Hindlimb muscle (tissue), 1 donor: ENCODE measurements at regions not wholly inside any gene's neighbourhood (a gene's known extent, or its start where the extent isn't known, plus 50 kb on each side); places are given as distances from the start of the nearest gene placed in this dataset.

Experiments used
- DNase-seq: peaks from one replicate; pipeline ENCODE4 v3.0.0-alpha.2; 2013

GRCh38 chrX:98380106-98380505, 1496.4 kb downstream of the RPA4 start:
- DNase-seq, result no peak

DNA sequence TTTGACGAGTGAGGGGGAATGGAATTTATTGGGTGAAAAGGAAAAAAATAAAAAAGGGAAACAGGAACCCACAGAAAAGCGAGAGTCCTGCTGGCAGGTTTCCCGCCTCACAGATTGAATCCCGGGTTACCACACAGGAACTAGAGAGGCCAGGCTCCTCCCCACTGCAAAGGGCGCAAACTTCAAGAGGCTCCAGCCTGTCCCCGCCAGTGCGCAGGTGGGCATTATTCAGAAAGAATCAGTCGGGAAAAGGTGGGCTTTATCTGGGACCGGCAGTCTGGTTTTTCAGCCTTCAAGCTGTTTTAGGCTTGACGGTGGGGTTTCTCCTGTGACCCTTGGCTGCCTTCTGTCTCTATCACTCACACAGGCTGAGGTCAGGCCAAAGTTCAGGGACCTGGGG, 1496.8 kb downstream of the RPA4 start:
- no peak for DNase-seq

DNA sequence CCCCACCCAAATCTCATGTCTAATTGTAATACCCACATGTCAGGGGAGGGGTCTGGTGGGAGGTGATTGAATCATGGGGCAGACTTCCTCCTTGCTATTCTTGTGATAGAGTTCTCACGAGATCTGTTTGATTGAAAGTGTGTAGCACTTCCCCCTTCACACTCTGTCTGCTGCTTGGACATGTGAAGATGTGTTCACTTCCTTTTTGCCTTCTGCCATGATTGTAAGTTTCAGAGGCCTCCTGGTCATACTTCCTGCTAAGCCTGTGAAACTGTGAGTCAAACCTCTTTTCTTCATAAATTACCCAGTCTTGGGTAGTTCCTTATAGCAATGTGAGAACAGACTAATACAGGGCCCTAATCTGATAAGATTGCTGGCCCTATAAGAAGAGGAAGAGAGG, 1514.8 kb downstream of the RPA4 start:
- DNase-seq, result no peak

DNA sequence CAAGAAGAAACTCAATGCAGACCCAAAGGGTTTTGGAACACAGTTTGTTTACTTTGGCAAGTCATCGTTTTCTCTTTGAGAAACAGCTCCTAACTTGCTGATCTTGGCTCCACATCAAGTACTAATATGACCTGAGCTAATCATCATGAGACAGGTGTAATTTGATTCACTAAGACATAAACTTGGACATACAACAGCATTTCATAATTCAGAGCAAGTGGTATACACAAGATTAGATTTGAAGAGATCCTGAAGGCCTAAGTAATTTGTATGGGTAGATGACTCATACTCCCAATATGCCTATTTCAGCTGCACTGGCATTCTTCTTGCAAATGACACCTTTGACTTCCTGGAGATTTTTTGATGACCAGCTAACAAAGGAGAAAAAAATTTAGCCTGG, 1521.7 kb downstream of the RPA4 start:
- DNase-seq, result no peak

- DNase-seq, result no peak
Observed at GRCh38 chrX:98407584-98407983, 1523.9 kb downstream of the RPA4 start.

GRCh38 chrX:98409867-98410266, 1526.2 kb downstream of the RPA4 start:
- no peak for DNase-seq

GRCh38 chrX:98412058-98412457, 1528.3 kb downstream of the RPA4 start:
- no peak for DNase-seq

- no peak for DNase-seq
Observed at GRCh38 chrX:98422536-98422935, 1538.8 kb downstream of the RPA4 start.

DNA sequence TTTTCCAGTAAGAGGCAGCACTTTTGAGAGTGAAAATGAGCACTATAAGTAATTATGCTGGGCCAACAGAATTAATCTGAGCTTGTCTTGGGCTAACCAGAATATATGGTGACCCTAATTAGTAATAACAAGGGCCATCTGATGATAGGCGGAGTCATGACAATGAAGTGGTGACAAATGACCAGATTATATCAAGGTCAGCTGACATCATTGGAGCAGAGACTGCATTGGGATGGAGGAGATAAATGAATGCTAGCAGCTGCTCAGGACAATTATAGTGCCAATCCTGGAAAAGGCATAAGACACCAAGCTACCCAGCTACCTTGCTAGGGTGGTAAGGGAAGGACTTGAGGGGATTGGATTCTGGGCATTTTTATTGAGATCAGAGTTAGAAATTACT, 1548.7 kb downstream of the RPA4 start:
- DNase-seq, result no peak

GRCh38 chrX:98448524-98448923, 1564.8 kb downstream of the RPA4 start:
- DNase-seq, result no peak

DNA sequence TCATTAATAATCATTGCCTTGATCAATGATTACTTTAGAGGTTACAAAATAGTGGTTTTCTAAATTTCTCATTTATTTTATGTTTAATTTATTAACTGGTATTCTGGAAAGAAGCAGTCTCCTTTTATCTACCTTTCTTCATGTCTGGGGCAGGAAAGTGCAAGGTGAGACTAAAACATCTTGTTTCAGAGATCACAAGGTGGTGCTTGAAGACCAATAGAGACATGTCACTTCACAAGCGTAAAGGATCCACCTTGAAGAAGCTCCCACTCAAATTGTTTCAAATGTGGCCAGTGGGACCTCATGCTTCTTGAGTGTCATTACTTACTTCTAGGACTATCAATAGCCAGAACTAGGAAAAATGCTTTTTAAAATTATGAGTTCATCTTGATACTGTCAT, 1568.7 kb downstream of the RPA4 start:
- no peak for DNase-seq

DNA sequence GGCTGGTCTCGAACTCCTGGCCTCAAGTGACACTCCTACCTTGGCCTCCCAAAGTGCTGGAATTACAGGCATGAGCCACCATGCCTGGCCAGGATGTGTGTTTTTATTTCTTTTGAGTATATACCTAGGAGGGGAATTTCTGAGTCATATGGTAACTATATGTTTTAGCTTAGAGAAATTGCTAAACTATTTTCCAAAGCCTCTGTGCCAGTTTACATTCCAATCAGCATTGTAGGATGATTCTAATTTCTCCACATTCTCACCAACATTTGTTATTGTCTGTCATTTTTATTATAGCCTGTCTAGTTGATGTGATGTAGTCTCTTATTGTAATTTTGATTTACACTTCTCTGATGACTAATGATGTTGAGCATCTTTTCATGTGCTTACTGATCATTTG, 1576.0 kb downstream of the RPA4 start:
- DNase-seq, result no peak

DNA sequence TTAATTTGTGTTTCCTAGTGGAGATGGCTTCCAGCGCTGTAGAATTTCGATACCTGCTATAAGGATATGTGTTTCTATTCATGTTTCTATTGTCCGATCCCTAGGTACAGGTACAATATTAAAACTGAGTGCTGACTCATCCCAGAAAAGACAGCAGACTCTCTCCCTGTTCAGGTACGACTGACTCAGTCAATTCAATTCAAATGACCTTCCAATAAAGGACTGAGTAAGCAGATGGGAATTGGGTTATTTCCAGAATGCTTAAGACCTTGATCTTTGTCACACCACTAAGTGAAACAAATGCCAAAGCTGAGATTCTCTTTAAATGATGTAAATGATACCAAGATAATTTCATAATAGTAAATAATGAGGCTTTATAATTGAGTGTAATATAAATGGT, 1596.9 kb downstream of the RPA4 start:
- no peak for DNase-seq

- no peak for DNase-seq
Observed at GRCh38 chrX:98481636-98482035, 1597.9 kb downstream of the RPA4 start.

GRCh38 chrX:98490670-98491069, 1607.0 kb downstream of the RPA4 start:
- DNase-seq, result no peak

DNA sequence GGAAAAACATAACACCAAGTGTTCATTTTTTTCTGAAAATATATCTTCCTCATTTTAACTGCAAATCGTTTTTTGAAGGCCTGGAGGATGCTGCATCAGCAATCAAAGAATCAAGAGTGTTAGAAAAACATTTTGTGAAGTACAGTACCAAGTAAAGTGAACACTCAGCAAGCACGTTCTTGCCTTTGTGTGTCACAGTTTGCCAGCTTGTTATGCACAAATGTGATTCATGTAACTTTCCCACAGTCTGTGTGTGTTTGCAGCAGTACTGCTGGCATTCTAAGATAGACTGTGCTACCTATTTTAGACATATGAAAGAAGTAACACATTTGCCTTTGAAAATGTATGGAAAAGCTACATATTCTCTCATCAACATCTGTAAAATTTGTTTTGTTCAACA, 1617.7 kb downstream of the RPA4 start:
- no peak for DNase-seq

GRCh38 chrX:98506907-98507306, 1623.2 kb downstream of the RPA4 start:
- no peak for DNase-seq

DNA sequence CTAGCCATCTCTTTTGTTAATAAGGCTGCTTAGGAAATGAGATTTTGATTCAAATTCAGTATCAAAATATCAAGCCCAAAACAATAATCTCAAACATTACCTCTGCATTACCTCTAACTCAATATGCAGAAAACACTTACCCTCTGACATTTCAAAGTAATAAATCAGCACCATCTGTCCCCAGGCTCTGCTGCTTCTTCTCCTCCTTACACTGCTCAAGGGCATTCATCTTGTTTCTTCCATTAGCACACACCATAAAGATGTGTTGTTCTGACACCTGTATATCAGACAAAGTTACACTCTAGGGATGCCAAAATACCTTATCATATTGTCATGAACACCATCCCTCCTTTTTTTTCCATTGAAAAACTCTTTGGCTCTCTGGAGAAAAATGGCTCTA, 1630.3 kb downstream of the RPA4 start:
- DNase-seq, result no peak

DNA sequence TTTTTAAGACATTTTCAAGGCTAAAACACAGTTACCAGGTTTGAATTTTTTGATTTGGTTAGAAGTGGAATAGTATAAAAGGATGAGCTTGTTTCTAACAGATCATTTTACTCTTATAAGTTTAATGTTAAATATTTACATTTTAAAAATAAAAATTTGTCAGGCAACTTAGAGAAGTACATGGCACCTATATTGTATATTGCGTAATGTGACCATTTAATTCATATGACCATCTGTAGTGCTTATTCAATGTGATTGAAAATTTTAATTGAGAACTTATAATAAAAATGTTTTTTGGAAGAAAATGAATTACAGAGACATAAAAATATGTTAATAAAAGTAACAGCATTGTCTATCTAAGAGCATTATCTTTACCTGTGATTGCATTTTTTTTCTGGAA, 1632.4 kb downstream of the RPA4 start:
- DNase-seq, result no peak

- no peak for DNase-seq
Observed at GRCh38 chrX:98523026-98523425, 1639.3 kb downstream of the RPA4 start.

DNA sequence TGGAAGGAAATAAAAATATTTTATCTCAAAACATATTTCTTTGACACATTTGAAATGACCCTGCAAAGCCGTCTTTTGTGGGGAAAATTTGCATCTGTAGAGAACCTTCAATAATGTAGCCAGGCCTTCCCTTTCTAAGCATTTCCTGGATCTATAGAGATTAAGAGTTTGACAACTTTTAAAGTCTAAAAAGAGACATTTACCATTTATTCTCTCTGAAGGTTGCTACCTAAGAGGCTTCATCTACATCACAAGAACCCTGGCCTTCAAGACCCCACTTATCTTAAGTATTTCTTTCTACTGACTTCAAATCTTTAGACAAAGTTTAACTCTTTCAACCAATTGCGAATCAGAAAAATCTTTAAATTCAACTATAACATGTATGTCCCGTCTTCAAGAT, 1639.8 kb downstream of the RPA4 start:
- no peak for DNase-seq

- DNase-seq, result no peak
Observed at GRCh38 chrX:98548519-98548918, 1664.8 kb downstream of the RPA4 start.

DNA sequence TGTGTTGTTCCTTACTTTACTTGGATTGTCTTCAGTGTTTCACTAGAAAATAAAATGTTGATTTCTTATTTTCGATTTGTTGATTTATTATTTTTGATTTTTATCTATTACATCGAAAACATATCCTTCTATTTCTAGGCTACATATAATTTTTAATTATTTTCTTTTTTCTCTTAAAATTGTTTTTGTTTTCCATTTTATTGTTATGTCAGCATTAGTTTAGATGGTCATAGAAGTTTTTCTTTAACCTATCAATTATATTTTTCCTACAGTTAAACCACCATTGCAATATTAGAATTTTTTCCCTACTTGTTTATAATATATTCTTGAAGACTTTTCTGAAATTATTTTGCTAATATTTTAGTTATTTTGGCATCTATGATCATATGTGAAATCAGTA, 1685.1 kb downstream of the RPA4 start:
- DNase-seq, result no peak

DNA sequence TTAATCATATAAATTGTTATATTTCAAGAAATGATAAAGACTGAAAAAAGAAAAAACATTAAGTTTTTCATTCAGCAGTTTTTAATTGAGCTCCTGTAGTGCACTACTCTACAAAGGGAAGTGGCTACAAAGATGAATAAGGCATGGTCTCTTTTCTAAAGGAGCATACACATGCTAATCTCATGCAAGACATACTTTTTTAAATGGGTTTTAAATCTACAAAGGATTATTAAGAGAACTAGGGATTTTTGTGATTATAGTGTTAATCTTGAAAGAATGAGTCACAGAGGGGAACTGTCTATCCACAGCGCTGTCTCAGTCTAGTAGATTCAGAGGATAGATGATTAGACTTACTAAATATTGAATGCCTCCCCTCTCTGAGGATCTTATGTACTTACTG, 1722.2 kb downstream of the RPA4 start:
- no peak for DNase-seq

- no peak for DNase-seq
Observed at GRCh38 chrX:98607739-98608138, 1724.0 kb downstream of the RPA4 start.

- no peak for DNase-seq
Observed at GRCh38 chrX:98627645-98628044, 1743.9 kb downstream of the RPA4 start.
